Endodermal cell (in vitro differentiated cells): ENCODE measurements at regions not wholly inside any gene's neighbourhood (a gene's known extent, or its start where the extent isn't known, plus 50 kb on each side); places are given as distances from the start of the nearest gene placed in this dataset.

Source experiments
- DNase-seq: peaks from one replicate; pipeline ENCODE4 v3.0.0-alpha.2; 2017
- H3K27ac ChIP-seq: 2 replicates; pipeline ENCODE4 v1.5.1; 2013; ENCODE audit warnings: mild to moderate bottlenecking, low read depth, low read length, moderate library complexity
- H3K27me3 ChIP-seq: 2 replicates; pipeline ENCODE4 v1.6.1; 2013; ENCODE audit warnings: mild to moderate bottlenecking, low read length, moderate library complexity; ENCODE audit not compliant: insufficient read depth, control insufficient read depth, poor library complexity, severe bottlenecking
- H3K36me3 ChIP-seq: 2 replicates; pipeline ENCODE4 v1.7.0; 2013; ENCODE audit warnings: mild to moderate bottlenecking, low read length, moderate library complexity; ENCODE audit not compliant: control insufficient read depth, insufficient read depth
- H3K4me1 ChIP-seq: one replicate; pipeline ENCODE4 v1.7.0; 2013; ENCODE audit warnings: low read length; ENCODE audit not compliant: control insufficient read depth, insufficient read depth
- H3K4me3 ChIP-seq: 2 replicates; pipeline ENCODE4 v1.5.1; 2013; ENCODE audit warnings: mild to moderate bottlenecking, low read length, moderate library complexity
- H3K9ac ChIP-seq: 2 replicates; pipeline ENCODE4 v1.6.1; 2013; ENCODE audit warnings: mild to moderate bottlenecking, low read length, moderate library complexity; ENCODE audit not compliant: poor library complexity, severe bottlenecking; ENCODE audit errors: extremely low read depth
- H3K9me3 ChIP-seq: 2 replicates; pipeline ENCODE4 v1.6.1; 2013; ENCODE audit warnings: mild to moderate bottlenecking, low read length, moderate library complexity; ENCODE audit not compliant: control insufficient read depth
- H3K27ac Mint-ChIP-seq: 2 replicates; pipeline ENCODE4 v1.8.0; 2020; ENCODE audit warnings: mixed read lengths
- H3K27me3 Mint-ChIP-seq: 2 replicates; pipeline ENCODE4 v1.8.0; 2021; ENCODE audit warnings: mild to moderate bottlenecking, mixed read lengths; ENCODE audit not compliant: insufficient read depth
- H3K36me3 Mint-ChIP-seq: 2 replicates; pipeline ENCODE4 v1.8.0; 2020; ENCODE audit warnings: low read depth, mixed read lengths
- H3K4me1 Mint-ChIP-seq: 2 replicates; pipeline ENCODE4 v1.8.0; 2020; ENCODE audit warnings: mixed read lengths
- H3K4me3 Mint-ChIP-seq: 2 replicates; pipeline ENCODE4 v1.8.0; 2020; ENCODE audit warnings: mild to moderate bottlenecking, moderate library complexity, mixed read lengths
- H3K9me3 Mint-ChIP-seq: 2 replicates; pipeline ENCODE4 v1.8.0; 2020; ENCODE audit warnings: mild to moderate bottlenecking, mixed read lengths
- WGBS, 2 experiments: methylation state at CpG; one replicate each; pipeline versions ENCODE4 v1.1.5 to v1.1.7; 2013; ENCODE audit warnings: missing lambda C conversion rate in 2 of 2, mixed read lengths in 1 of 2; ENCODE audit not compliant: insufficient coverage in 1 of 2, insufficient read length in 1 of 2; 5-methylcytosine and 5-hydroxymethylcytosine counted together
- TF ChIP-seq, protein P1 (sequence below): fragments of 200-600 bp; sonication (generic); conservative IDR thresholded peaks from 2 replicates; pipeline ENCODE4 v1.5.0; 2021; ENCODE audit warnings: antibody characterized with exemption, mild to moderate bottlenecking

DNA sequence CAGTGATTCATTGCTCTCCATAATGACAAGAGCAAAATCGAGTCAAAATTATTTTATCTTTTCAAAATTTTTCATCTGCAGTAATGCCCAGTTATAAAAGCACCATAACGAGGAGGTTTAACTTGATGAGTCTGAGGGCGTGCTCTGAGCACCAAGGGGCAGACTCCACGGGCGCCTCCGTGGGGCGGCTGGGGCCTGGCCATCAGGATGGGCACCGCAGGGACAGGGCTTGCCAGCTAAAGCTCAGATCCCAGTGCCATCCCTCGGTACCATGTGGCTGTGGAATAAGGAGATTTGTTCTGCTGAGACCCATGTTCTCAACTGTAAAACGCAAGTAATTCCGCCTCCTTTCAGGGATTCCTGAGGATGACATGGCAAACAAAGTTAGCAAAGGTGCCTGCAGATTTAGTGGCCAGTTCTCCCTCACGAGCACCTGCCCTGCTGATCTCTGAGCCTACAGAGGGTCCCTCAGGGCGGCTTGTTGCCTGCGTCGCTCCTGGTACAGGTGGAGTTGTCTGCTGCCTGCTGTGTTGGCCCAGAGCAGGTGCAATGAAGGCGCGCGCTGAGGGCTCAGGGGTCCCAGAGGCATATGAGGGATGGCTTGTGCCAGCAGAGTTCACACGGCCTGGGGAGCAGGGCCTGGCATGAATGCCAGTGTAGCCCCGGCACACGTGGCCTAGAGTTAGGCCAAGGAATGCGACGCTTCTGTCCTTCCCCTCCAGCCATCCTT lies 584.4 kb downstream of the TCERG1L start:
- Histone ChIP-seq H3K9ac (no peak overlapping the region), H3K9me3 (no peaks in the 10 kb centered on the region), H3K27ac (no peak overlapping the region), H3K4me1 (peaks cover 9% of the 10 kb centered on the region), H3K36me3 (no peaks in the 10 kb centered on the region), H3K4me3 (no peak overlapping the region), H3K27me3 (no peaks in the 10 kb centered on the region)
- DNase-seq: no peak
- Mint-ChIP-seq H3K27ac (no peak overlapping the region), H3K27me3 (peaks cover 3% of the 10 kb centered on the region), H3K4me3 (no peak overlapping the region), H3K9me3 (no peaks in the 10 kb centered on the region), H3K4me1 (peaks cover 20% of the 10 kb centered on the region), H3K36me3 (no peaks in the 10 kb centered on the region)
- TF ChIP-seq, protein P1, sequence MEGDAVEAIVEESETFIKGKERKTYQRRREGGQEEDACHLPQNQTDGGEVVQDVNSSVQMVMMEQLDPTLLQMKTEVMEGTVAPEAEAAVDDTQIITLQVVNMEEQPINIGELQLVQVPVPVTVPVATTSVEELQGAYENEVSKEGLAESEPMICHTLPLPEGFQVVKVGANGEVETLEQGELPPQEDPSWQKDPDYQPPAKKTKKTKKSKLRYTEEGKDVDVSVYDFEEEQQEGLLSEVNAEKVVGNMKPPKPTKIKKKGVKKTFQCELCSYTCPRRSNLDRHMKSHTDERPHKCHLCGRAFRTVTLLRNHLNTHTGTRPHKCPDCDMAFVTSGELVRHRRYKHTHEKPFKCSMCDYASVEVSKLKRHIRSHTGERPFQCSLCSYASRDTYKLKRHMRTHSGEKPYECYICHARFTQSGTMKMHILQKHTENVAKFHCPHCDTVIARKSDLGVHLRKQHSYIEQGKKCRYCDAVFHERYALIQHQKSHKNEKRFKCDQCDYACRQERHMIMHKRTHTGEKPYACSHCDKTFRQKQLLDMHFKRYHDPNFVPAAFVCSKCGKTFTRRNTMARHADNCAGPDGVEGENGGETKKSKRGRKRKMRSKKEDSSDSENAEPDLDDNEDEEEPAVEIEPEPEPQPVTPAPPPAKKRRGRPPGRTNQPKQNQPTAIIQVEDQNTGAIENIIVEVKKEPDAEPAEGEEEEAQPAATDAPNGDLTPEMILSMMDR: no peak
- 90 to 94% methylated on average over 14 to 23 of the region's 23 CpGs for WGBS, 2 experiments

DNA sequence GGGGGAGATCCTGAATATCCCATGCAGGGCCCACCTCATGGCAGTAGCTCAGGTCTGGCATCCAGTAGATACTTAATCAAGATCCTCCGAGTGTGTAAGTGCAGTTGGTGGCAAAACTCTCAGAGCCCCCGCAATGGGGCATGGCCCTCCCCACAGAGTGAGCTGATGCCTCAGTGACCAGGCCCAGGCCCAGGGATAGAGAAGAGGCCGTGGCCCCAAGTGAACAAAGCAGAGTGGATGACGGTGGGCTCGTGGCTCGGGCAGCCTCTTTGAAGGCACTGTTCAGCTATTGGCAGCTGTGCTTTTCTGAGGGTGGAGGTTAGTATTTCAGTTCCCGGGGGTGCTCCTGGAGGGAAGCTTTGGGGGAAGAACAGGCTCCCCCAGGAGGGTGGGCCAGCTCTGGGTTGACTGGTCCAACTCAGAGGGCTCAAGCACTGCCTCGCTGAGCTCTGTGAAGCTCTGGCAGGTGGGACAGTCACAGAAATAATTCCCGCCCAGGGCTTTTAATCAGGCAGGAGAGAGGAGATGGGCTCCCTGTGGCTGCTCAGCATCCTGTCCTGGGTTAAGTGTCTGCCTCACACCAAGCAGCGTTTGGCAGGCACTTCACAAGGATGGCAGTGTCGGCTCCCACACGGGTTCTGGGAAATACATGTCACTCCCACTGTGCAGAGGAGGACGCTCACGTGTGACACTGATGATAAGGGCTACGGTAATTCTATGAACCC lies 583.6 kb downstream of the TCERG1L start:
- no peak overlapping the region for H3K27ac Mint-ChIP-seq
- H3K4me1 Mint-ChIP-seq: peaks cover 13% of the 10 kb centered on the region
- Histone ChIP-seq H3K9ac (no peak overlapping the region), H3K27ac (no peak overlapping the region), H3K4me3 (no peak overlapping the region), H3K4me1 (peaks cover 9% of the 10 kb centered on the region), H3K36me3 (no peaks in the 10 kb centered on the region), H3K27me3 (peaks cover 4% of the 10 kb centered on the region), H3K9me3 (no peaks in the 10 kb centered on the region)
- H3K4me3 Mint-ChIP-seq: no peak overlapping the region
- no peaks in the 10 kb centered on the region for H3K9me3 Mint-ChIP-seq
- TF ChIP-seq, protein P1: peak; percentile 26
- 91 to 93% methylated on average over 8 to 15 of the region's 15 CpGs for WGBS, 2 experiments
- no peak for DNase-seq
- H3K27me3 Mint-ChIP-seq: peaks cover 4% of the 10 kb centered on the region
- no peaks in the 10 kb centered on the region for H3K36me3 Mint-ChIP-seq

DNA sequence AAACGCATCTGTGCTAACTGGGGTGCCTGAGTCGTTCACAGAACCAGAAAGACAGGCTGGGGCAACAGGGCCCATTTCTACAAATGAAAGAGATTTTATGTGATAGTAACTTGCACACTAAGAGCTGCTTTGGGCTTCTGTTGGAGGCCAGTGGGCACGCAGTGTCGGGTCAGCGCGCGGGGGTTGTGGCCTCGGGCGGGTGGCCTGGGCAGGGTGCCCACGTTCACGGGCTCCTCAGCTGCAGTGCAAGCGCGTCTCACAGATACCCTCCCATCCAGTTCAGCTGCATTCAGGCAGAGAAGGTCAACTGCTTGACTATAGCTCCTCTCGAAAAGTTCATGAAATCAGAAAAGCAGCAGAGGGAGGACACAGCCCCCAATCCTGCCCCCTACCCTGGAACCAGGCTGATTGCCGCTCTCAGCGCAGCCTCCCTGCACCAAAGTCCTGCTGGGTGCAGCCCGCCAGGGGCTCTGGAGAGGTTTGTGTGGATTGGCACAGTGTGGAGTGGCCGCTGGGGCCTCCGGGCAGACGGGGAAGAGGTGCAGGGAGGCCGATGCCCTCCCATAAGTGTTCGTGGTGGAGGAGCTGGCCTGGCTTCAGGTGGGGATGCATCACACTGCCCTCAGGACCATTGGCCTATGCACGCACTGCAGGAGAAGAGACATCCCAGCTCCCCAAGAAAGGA lies 582.8 kb downstream of the TCERG1L start:
- Mint-ChIP-seq H3K36me3 (no peaks in the 10 kb centered on the region), H3K27me3 (peaks cover 4% of the 10 kb centered on the region), H3K4me1 (peaks cover 5% of the 10 kb centered on the region), H3K27ac (no peak overlapping the region), H3K9me3 (no peaks in the 10 kb centered on the region), H3K4me3 (no peak overlapping the region)
- 89 to 92% methylated on average over 12 to 23 of the region's 23 CpGs for WGBS, 2 experiments
- H3K9ac ChIP-seq: no peak overlapping the region
- TF ChIP-seq, protein P1: no peak
- peaks cover 10% of the 10 kb centered on the region for H3K27me3 ChIP-seq
- no peak overlapping the region for H3K4me3 ChIP-seq
- H3K4me1 ChIP-seq: peaks cover 4% of the 10 kb centered on the region
- no peaks in the 10 kb centered on the region for H3K36me3 ChIP-seq
- no peak for DNase-seq
- H3K27ac ChIP-seq: no peak overlapping the region
- H3K9me3 ChIP-seq: no peaks in the 10 kb centered on the region
